B cell (primary cell): ENCODE measurements at regions not wholly inside any gene's neighbourhood (a gene's known extent, or its start where the extent isn't known, plus 50 kb on each side); places are given as distances from the start of the nearest gene placed in this dataset.

Experiments
- ATAC-seq: fragments of 200-7000 bp; cut with Tn5 transposase; one replicate; pipeline ENCODE4 v1.10.0; 2021; ENCODE audit warnings: low read depth, mild to moderate bottlenecking, moderate number of reproducible peaks, moderate library complexity
- CTCF ChIA-PET: fragments of 350-600 bp; sonication (Branson Sonifier 250); formaldehyde crosslinking; loops from one replicate; lab custom pipeline; 2021; ENCODE audit warnings: antibody characterized with exemption, inconsistent platforms; lab: Charles Lee
- POLR2A ChIA-PET: fragments of 350-600 bp; sonication (Branson Sonifier 250); formaldehyde crosslinking; loops from one replicate; lab custom pipeline; 2021; ENCODE audit warnings: antibody characterized with exemption; lab: Charles Lee
- DNase-seq: peaks from one replicate; pipeline ENCODE4 v3.0.0; 2013
- H2AFZ ChIP-seq: 2 replicates; pipeline ENCODE4 v1.6.1; 2012; ENCODE audit warnings: mild to moderate bottlenecking, low read depth, low read length; ENCODE audit not compliant: insufficient read depth, poor library complexity, severe bottlenecking
- H3K27ac ChIP-seq, 2 donors: 1 replicate in 1 of 2; 2 replicates in 1 of 2; pipeline ENCODE4 v1.5.1; 2012 to 2013; ENCODE audit warnings: low read length in 2 of 2, mild to moderate bottlenecking in 2 of 2, moderate library complexity in 1 of 2
- H3K27me3 ChIP-seq, 4 experiments: fragments of 200-600 bp in 1 of 4; sonication (generic) in 1 of 4; replicated peaks in 1 of 4; 1 replicate in 2 of 4; 2 replicates in 2 of 4; pipeline versions ENCODE4 v1.6.1 to v1.7.0; 2013 to 2016; ENCODE audit warnings: low read length in 3 of 4, mild to moderate bottlenecking in 2 of 4, mixed read lengths in 1 of 4, moderate library complexity in 1 of 4; ENCODE audit not compliant: insufficient read depth in 4 of 4, control insufficient read depth in 3 of 4; ENCODE audit errors: control extremely low read depth in 1 of 4
- H3K36me3 ChIP-seq, 2 experiments: replicated peaks in 1 of 2; 1 replicate in 1 of 2; 2 replicates in 1 of 2; pipeline versions ENCODE4 v1.6.1 to v1.7.1; 2013; ENCODE audit warnings: low read length in 1 of 2; ENCODE audit not compliant: insufficient read depth in 2 of 2, control insufficient read depth in 1 of 2; ENCODE audit errors: control extremely low read depth in 1 of 2, extremely low read depth in 1 of 2
- H3K4me1 ChIP-seq, 2 donors: fragments of 200-600 bp in 1 of 2; sonication (generic) in 1 of 2; 1 replicate in 1 of 2; 2 replicates in 1 of 2; pipeline versions ENCODE4 v1.5.1 to v1.6.1; 2013 to 2017; ENCODE audit warnings: low read length in 2 of 2; ENCODE audit not compliant: control insufficient read depth in 2 of 2, insufficient read depth in 2 of 2
- H3K4me2 ChIP-seq: replicated peaks from 2 replicates; pipeline ENCODE3; 2012; ENCODE audit warnings: mild to moderate bottlenecking, low read depth, low read length; ENCODE audit not compliant: poor library complexity, severe bottlenecking
- H3K4me3 ChIP-seq, 5 experiments: fragments of 200-600 bp in 1 of 5; sonication (generic) in 1 of 5; 1 replicate in 3 of 5; 2 replicates in 2 of 5; pipeline versions ENCODE4 v1.5.1 to v1.7.0; 2011 to 2016; ENCODE audit warnings: low read length in 4 of 5, mild to moderate bottlenecking in 4 of 5, low read depth in 2 of 5, control low read depth in 1 of 5, moderate library complexity in 1 of 5; ENCODE audit not compliant: insufficient read depth in 1 of 5; ENCODE audit errors: control extremely low read depth in 1 of 5, extremely low read depth in 1 of 5
- H3K79me2 ChIP-seq: fragments of 200-600 bp; sonication (generic); one replicate; pipeline ENCODE4 v1.6.0; 2016; ENCODE audit warnings: low read length; ENCODE audit not compliant: control insufficient read depth, insufficient read depth
- H3K9ac ChIP-seq: fragments of 200-600 bp; sonication (generic); 2 replicates; pipeline ENCODE4 v1.6.1; 2017; ENCODE audit warnings: mild to moderate bottlenecking, low read length, moderate library complexity
- H3K9me3 ChIP-seq, 3 donors: one replicate each; pipeline versions ENCODE4 v1.6.1 to v1.7.1; 2013; ENCODE audit warnings: low read length in 2 of 3; ENCODE audit not compliant: control insufficient read depth in 2 of 3, insufficient read depth in 1 of 3; ENCODE audit errors: control extremely low read depth in 1 of 3
- H4K20me1 ChIP-seq: 2 replicates; pipeline ENCODE4 v1.6.0; 2012; ENCODE audit warnings: mild to moderate bottlenecking, low read length; ENCODE audit not compliant: insufficient read depth, control insufficient read depth, poor library complexity, severe bottlenecking
- H3K27ac Mint-ChIP-seq: one replicate; pipeline ENCODE4 v1.8.0; 2021; ENCODE audit warnings: mixed read lengths
- H3K27me3 Mint-ChIP-seq: one replicate; pipeline ENCODE4 v1.8.0; 2021; ENCODE audit warnings: mixed read lengths
- H3K4me1 Mint-ChIP-seq: one replicate; pipeline ENCODE4 v1.8.0; 2021; ENCODE audit warnings: mixed read lengths
- H3K4me3 Mint-ChIP-seq: one replicate; pipeline ENCODE4 v1.8.0; 2021; ENCODE audit warnings: mixed read lengths
- H3K9me3 Mint-ChIP-seq: one replicate; pipeline ENCODE4 v1.8.0; 2022; ENCODE audit warnings: mixed read lengths; ENCODE audit not compliant: insufficient read depth
- EZH2 ChIP-seq: IDR thresholded peaks from 2 replicates; pipeline ENCODE4 v1.6.1; 2012; ENCODE audit warnings: borderline replicate concordance, low read depth, mild to moderate bottlenecking, moderate library complexity, low read length; ENCODE audit not compliant: insufficient read depth, poor library complexity, severe bottlenecking
- WGBS: methylation state at CpG from one replicate; pipeline ENCODE4 v1.1.5; 2013; ENCODE audit warnings: missing lambda C conversion rate; ENCODE audit not compliant: insufficient coverage; 5-methylcytosine and 5-hydroxymethylcytosine counted together
- intact Hi-C: fragments of 100-400 bp; cut with micrococcal nuclease; formaldehyde crosslinking; loops from one replicate; pipeline ENCODE4 v1.10.0; 2022
- TF ChIP-seq, protein P1 (sequence below): fragments of 200-600 bp; IDR thresholded peaks from one replicate; pipeline ENCODE4 v1.8.0; 2022; ENCODE audit warnings: antibody characterized with exemption, mild to moderate bottlenecking

DNA sequence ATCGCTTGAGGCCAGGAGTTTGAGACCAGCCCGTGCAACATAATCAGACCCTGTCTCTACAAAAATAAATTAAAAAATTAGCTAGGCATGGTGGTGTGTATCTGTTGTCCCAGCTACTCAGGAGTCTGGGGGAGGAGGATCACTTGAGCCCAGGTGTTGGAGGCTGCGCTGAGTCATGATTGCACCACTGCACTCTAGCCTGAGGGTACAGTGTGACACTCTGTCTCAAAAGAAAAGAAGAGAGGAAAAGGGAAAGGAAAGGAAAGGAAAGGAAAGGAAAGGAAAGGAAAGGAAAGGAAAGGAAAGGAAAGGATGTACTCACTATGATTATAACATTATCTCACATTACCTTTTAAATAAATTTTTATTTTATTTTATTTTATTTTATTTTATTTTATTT is 56.5 kb upstream of the MPP7 start:
- Histone ChIP-seq H3K4me2 (no peak overlapping the region), H3K4me3 (no peak overlapping the region), H3K36me3 (no peaks in the 10 kb centered on the region), H3K4me1 (no peaks in the 10 kb centered on the region), H2AFZ (no peak overlapping the region), H3K79me2 (no peaks in the 10 kb centered on the region), H3K9ac (no peak overlapping the region), H3K27me3 (no peaks in the 10 kb centered on the region), H3K9me3 (no peaks in the 10 kb centered on the region), H4K20me1 (no peaks in the 10 kb centered on the region), H3K27ac (no peak overlapping the region)
- Mint-ChIP-seq H3K4me3 (no peak overlapping the region), H3K9me3 (no peaks in the 10 kb centered on the region), H3K4me1 (peaks cover 2% of the 10 kb centered on the region), H3K27ac (peak overlapping the region; percentile 37), H3K27me3 (peaks cover 6% of the 10 kb centered on the region)
- WGBS, result no CpG with 5 or more reads among the region's 3 CpGs
- no peak for DNase-seq
- CTCF ChIA-PET, result no interaction called here
- intact Hi-C loops, result no loop called here
- ATAC-seq, result no peak
- TF ChIP-seq, protein P1, sequence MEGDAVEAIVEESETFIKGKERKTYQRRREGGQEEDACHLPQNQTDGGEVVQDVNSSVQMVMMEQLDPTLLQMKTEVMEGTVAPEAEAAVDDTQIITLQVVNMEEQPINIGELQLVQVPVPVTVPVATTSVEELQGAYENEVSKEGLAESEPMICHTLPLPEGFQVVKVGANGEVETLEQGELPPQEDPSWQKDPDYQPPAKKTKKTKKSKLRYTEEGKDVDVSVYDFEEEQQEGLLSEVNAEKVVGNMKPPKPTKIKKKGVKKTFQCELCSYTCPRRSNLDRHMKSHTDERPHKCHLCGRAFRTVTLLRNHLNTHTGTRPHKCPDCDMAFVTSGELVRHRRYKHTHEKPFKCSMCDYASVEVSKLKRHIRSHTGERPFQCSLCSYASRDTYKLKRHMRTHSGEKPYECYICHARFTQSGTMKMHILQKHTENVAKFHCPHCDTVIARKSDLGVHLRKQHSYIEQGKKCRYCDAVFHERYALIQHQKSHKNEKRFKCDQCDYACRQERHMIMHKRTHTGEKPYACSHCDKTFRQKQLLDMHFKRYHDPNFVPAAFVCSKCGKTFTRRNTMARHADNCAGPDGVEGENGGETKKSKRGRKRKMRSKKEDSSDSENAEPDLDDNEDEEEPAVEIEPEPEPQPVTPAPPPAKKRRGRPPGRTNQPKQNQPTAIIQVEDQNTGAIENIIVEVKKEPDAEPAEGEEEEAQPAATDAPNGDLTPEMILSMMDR, result no peak
- TF ChIP-seq EZH2, result no peak
- POLR2A ChIA-PET, result no interaction called here

DNA sequence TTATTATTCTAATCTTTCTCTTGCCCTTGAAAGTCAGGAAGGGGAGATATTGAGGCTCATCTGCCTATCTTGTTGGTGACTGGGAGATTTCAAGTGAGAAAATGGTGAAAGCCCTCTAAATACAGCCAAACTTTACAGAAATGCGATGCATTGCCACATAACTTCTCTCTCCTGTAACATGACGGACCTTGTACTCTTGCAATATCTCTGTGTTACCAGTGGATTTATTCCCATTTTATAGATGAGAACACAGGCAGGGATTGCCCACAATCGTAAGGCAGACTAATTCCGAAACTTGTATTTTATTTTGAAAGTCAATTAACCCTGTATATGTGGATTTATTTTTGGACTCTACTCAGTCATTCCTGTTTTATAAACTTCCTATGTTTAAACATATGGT is 57.3 kb upstream of the MPP7 start:
- Histone ChIP-seq H3K9me3 (no peaks in the 10 kb centered on the region), H3K79me2 (no peaks in the 10 kb centered on the region), H4K20me1 (no peaks in the 10 kb centered on the region), H3K27me3 (no peaks in the 10 kb centered on the region), H3K4me3 (no peak overlapping the region), H3K36me3 (no peaks in the 10 kb centered on the region), H3K9ac (no peak overlapping the region), H3K27ac (no peak overlapping the region), H2AFZ (no peak overlapping the region), H3K4me2 (no peak overlapping the region), H3K4me1 (peaks cover 0 to 4% of the 10 kb centered on the region in 2 donors)
- POLR2A ChIA-PET, result no interaction called here
- DNase-seq, result no peak
- intact Hi-C loops, result no loop called here
- TF ChIP-seq, protein P1, result no peak
- no peak for TF ChIP-seq EZH2
- no peak for ATAC-seq
- H3K4me1 Mint-ChIP-seq, result peaks cover 2% of the 10 kb centered on the region
- H3K27me3 Mint-ChIP-seq, result peaks cover 6% of the 10 kb centered on the region
- CTCF ChIA-PET, result no interaction called here
- WGBS, result 100% methylated on average over 1 of the region's 4 CpGs
- H3K4me3 Mint-ChIP-seq, result no peak overlapping the region
- H3K9me3 Mint-ChIP-seq, result no peaks in the 10 kb centered on the region
- H3K27ac Mint-ChIP-seq, result no peak overlapping the region
